HL-60 (cell line): ENCODE measurements at regions not wholly inside any gene's neighbourhood (a gene's known extent, or its start where the extent isn't known, plus 50 kb on each side); places are given as distances from the start of the nearest gene placed in this dataset.

ENCODE experiments used
- DNase-seq, 2 experiments: peaks; one replicate each; pipeline ENCODE4 v3.0.0-alpha.2; 2010 to 2020; ENCODE audit warnings: low read depth in 1 of 2, low spot score in 1 of 2
- H3K27ac ChIP-seq: fragments of 250-450 bp; sonication (Bioruptor Pico); replicated peaks from 2 replicates; pipeline ENCODE4 v1.5.1; 2020; ENCODE audit warnings: mild to moderate bottlenecking, moderate library complexity
- H3K27me3 ChIP-seq: fragments of 250-450 bp; sonication (Bioruptor Pico); 2 replicates; pipeline ENCODE4 v1.5.1; 2021; ENCODE audit warnings: mild to moderate bottlenecking, moderate library complexity; ENCODE audit not compliant: insufficient read depth, poor library complexity, severe bottlenecking
- H3K4me3 ChIP-seq: replicated peaks from 2 replicates; pipeline ENCODE4 v1.5.1; 2011; ENCODE audit warnings: mild to moderate bottlenecking, control low read depth, low read length; ENCODE audit not compliant: insufficient read depth
- GABPA ChIP-seq: IDR thresholded peaks from 2 replicates; pipeline ENCODE4 v1.6.1; 2012; ENCODE audit warnings: low read depth
- POLR2AphosphoS5 ChIP-seq: IDR thresholded peaks from 2 replicates; pipeline ENCODE4 v1.6.1; 2012; ENCODE audit warnings: low read depth
- SPI1 ChIP-seq: IDR thresholded peaks from 2 replicates; pipeline ENCODE4 v1.6.1; 2012; ENCODE audit warnings: low read depth, mild to moderate bottlenecking, borderline replicate concordance
- TF ChIP-seq, protein P1 (sequence below): IDR thresholded peaks from one replicate; pipeline ENCODE4 v1.5.1; 2011; ENCODE audit warnings: low read length, control low read depth, inconsistent platforms; ENCODE audit not compliant: insufficient read depth
- TF ChIP-seq, protein P2 (sequence below): IDR thresholded peaks from 2 replicates; pipeline ENCODE4 v1.6.1; 2012; ENCODE audit warnings: low read depth; ENCODE audit not compliant: insufficient replicate concordance

DNA sequence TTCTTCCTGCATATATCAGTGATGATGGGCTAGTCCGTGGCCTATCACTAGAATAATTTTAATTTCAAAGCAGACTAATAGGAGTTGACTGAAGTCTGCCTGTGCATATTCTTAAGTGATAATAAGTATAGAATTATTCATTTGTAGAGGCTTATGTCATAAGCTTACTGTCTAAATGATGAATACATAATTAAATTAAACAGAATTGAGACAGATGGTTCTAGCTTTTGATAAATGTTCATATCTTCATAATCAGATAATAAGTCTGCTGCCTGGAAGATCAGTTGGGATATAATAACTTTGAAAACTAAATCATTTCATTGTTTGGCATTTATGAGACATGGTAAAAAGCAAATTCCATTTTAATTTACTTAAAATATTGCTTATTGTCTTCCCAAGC, 1175.6 kb downstream of the TECRL start:
- TF ChIP-seq, protein P1, sequence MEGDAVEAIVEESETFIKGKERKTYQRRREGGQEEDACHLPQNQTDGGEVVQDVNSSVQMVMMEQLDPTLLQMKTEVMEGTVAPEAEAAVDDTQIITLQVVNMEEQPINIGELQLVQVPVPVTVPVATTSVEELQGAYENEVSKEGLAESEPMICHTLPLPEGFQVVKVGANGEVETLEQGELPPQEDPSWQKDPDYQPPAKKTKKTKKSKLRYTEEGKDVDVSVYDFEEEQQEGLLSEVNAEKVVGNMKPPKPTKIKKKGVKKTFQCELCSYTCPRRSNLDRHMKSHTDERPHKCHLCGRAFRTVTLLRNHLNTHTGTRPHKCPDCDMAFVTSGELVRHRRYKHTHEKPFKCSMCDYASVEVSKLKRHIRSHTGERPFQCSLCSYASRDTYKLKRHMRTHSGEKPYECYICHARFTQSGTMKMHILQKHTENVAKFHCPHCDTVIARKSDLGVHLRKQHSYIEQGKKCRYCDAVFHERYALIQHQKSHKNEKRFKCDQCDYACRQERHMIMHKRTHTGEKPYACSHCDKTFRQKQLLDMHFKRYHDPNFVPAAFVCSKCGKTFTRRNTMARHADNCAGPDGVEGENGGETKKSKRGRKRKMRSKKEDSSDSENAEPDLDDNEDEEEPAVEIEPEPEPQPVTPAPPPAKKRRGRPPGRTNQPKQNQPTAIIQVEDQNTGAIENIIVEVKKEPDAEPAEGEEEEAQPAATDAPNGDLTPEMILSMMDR = no peak
- TF ChIP-seq SPI1 (no peak), POLR2AphosphoS5 (no peak), GABPA (no peak)
- TF ChIP-seq, protein P2, sequence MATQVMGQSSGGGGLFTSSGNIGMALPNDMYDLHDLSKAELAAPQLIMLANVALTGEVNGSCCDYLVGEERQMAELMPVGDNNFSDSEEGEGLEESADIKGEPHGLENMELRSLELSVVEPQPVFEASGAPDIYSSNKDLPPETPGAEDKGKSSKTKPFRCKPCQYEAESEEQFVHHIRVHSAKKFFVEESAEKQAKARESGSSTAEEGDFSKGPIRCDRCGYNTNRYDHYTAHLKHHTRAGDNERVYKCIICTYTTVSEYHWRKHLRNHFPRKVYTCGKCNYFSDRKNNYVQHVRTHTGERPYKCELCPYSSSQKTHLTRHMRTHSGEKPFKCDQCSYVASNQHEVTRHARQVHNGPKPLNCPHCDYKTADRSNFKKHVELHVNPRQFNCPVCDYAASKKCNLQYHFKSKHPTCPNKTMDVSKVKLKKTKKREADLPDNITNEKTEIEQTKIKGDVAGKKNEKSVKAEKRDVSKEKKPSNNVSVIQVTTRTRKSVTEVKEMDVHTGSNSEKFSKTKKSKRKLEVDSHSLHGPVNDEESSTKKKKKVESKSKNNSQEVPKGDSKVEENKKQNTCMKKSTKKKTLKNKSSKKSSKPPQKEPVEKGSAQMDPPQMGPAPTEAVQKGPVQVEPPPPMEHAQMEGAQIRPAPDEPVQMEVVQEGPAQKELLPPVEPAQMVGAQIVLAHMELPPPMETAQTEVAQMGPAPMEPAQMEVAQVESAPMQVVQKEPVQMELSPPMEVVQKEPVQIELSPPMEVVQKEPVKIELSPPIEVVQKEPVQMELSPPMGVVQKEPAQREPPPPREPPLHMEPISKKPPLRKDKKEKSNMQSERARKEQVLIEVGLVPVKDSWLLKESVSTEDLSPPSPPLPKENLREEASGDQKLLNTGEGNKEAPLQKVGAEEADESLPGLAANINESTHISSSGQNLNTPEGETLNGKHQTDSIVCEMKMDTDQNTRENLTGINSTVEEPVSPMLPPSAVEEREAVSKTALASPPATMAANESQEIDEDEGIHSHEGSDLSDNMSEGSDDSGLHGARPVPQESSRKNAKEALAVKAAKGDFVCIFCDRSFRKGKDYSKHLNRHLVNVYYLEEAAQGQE = no peak
- DNase-seq = no peak
- no peaks in the 10 kb centered on the region for H3K27me3 ChIP-seq
- no peak overlapping the region for H3K27ac ChIP-seq
- H3K4me3 ChIP-seq = no peak overlapping the region

DNA sequence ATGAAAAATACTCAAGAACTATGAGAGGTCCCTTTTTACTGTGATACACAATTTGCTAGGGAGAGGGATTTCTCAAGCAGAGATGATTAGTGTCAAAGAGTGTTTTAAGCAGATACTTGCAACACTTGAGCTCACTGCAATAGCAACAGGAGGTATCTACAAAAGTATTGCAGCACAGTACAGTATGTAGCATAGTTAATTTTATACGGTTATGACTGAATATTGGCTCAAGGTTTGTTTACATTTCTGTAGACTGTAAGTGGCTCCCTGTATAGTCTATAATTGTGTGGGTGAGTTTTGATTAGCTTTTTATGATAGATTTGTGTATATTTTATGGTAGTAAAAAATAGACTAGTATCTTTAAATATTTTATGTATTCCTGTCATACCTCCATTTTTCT, 1177.2 kb downstream of the TECRL start:
- DNase-seq = no peak
- Histone ChIP-seq H3K27ac (no peak overlapping the region), H3K27me3 (no peaks in the 10 kb centered on the region), H3K4me3 (no peak overlapping the region)
- TF ChIP-seq POLR2AphosphoS5 = no peak
- no peak for TF ChIP-seq SPI1
- TF ChIP-seq, protein P1 = no peak
- TF ChIP-seq, protein P2 = no peak
- no peak for TF ChIP-seq GABPA

DNA sequence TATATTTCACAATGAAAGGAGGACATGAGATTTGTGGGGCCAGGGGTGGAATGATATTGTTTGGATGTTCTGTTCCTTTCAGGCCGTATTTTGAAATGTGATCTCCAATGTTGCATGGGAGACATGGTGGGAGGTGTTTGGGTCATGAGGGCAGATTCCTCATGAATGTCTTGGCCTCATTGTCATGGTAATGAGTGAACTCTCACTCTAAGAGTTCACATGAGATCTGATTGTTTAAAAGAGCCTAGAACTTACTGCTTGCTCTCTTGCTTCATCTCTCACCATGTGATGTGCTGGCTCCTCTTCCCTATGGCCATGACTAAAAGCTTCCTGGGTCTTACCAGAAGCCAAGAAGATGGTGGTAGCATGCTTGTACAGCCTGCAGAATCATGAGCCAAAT, 1183.0 kb downstream of the TECRL start:
- no peak for DNase-seq
- Histone ChIP-seq H3K4me3 (no peak overlapping the region), H3K27me3 (no peaks in the 10 kb centered on the region), H3K27ac (no peak overlapping the region)
- TF ChIP-seq SPI1 (no peak), POLR2AphosphoS5 (no peak)

DNA sequence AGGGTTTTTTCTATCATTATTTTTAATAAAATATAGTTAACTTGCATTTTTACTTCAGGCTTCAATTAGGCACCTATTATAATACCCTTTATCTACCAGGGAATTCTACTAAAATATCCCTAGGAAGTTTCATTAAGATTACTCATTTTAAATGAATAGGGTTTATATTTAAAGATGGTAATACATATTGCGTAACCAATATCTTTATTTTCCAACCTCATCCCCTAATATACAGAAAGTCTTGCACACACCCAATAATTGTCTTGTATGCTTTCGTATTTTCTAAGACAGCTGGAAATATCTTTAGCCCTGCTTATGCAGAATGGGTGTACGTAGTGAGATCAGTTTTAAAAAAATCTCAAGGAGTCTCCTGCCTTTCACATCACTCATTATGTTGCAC, 1186.8 kb downstream of the TECRL start:
- no peak for DNase-seq
- Histone ChIP-seq H3K4me3 (no peak overlapping the region), H3K27me3 (no peaks in the 10 kb centered on the region), H3K27ac (no peak overlapping the region)
- TF ChIP-seq SPI1 = no peak
- TF ChIP-seq POLR2AphosphoS5 = no peak
- TF ChIP-seq GABPA = no peak
- TF ChIP-seq, protein P1 = no peak
- TF ChIP-seq, protein P2 = no peak
